Esophagus squamous epithelium (tissue), 5 donors: ENCODE measurements at regions not wholly inside any gene's neighbourhood (a gene's known extent, or its start where the extent isn't known, plus 50 kb on each side); places are given as distances from the start of the nearest gene placed in this dataset.

Experiments used
- DNase-seq: peaks from one replicate; lab custom pipeline; 2025; lab: John Stamatoyannopoulos, UW
- H3K27ac ChIP-seq, 4 donors: fragments of 200-600 bp; sonication (generic); one replicate each; pipeline ENCODE4 v1.5.1; 2016 to 2019; ENCODE audit warnings: mild to moderate bottlenecking in 1 of 4
- H3K27me3 ChIP-seq, 4 donors: fragments of 200-600 bp; sonication (generic); 1 replicate in 3 of 4; 2 replicates in 1 of 4; pipeline versions ENCODE4 v1.5.1 to v1.6.0; 2017 to 2021; ENCODE audit warnings: antibody characterized with exemption in 1 of 4
- H3K36me3 ChIP-seq, 3 donors: fragments of 200-600 bp; sonication (generic); one replicate each; pipeline ENCODE4 v1.5.1; 2016 to 2019
- H3K4me1 ChIP-seq, 3 donors: fragments of 200-600 bp; sonication (generic); one replicate each; pipeline ENCODE4 v1.5.1; 2017 to 2019
- H3K4me3 ChIP-seq, 4 donors: fragments of 200-600 bp; sonication (generic); 1 replicate in 3 of 4; 2 replicates in 1 of 4; pipeline ENCODE4 v1.5.1; 2016 to 2019; ENCODE audit warnings: mild to moderate bottlenecking in 2 of 4, moderate library complexity in 1 of 4
- H3K9me3 ChIP-seq, 3 donors: fragments of 200-600 bp; sonication (generic); one replicate each; pipeline ENCODE4 v1.5.1; 2016 to 2019
- POLR2A ChIP-seq, 4 donors: fragments of 450-650 bp; IDR thresholded peaks; one replicate each; pipeline ENCODE4 v1.6.1; 2017; ENCODE audit warnings: antibody characterized with exemption in 4 of 4, mild to moderate bottlenecking in 4 of 4, moderate library complexity in 3 of 4
- WGBS, 2 donors: methylation state at CpG; one replicate each; pipeline ENCODE4 v1.1.5; 2018; 5-methylcytosine and 5-hydroxymethylcytosine counted together
- intact Hi-C: fragments of 100-400 bp; cut with DNase I; formaldehyde crosslinking; loops from one replicate; pipeline ENCODE4 v1.15.0; 2022
- TF ChIP-seq, protein P1 (sequence below), 6 experiments: fragments of 450-650 bp in 4 of 6; fragments of 200-600 bp in 2 of 6; sonication (generic) in 2 of 6; IDR thresholded peaks; one replicate each; pipeline ENCODE4 v1.5.1; 2016 to 2019; ENCODE audit warnings: antibody characterized with exemption in 6 of 6, mild to moderate bottlenecking in 4 of 6, moderate library complexity in 4 of 6
- donor health status: DM: yes; HTN: yes; CAD: no.

DNA sequence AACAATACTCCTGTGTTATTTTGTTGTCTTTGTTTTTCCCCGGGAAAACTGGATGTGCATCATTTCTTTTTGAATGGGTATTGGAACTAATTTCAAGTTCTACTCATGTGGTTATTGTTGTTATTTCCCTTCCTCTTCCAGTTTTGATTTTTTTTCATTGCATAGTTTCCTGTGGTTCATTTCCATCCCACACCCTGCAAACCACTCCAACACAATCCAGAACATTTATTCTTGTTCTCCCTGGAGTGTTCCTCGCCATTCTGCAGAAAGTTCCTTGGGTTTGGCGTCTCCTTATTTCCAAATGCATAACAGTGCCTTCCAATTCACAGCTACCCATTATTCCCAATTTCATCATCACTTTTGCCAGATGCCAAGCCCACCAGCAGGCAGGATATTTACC, 775.1 kb downstream of the TNS3 start:
- no peak overlapping the region for H3K4me3 ChIP-seq
- H3K27me3 ChIP-seq: no peaks in the 10 kb centered on the region
- H3K36me3 ChIP-seq: no peaks in the 10 kb centered on the region
- 38 to 40% methylated on average over 3 of the region's 3 CpGs for WGBS, 2 donors
- intact Hi-C loops: no loop called here
- TF ChIP-seq, protein P1, sequence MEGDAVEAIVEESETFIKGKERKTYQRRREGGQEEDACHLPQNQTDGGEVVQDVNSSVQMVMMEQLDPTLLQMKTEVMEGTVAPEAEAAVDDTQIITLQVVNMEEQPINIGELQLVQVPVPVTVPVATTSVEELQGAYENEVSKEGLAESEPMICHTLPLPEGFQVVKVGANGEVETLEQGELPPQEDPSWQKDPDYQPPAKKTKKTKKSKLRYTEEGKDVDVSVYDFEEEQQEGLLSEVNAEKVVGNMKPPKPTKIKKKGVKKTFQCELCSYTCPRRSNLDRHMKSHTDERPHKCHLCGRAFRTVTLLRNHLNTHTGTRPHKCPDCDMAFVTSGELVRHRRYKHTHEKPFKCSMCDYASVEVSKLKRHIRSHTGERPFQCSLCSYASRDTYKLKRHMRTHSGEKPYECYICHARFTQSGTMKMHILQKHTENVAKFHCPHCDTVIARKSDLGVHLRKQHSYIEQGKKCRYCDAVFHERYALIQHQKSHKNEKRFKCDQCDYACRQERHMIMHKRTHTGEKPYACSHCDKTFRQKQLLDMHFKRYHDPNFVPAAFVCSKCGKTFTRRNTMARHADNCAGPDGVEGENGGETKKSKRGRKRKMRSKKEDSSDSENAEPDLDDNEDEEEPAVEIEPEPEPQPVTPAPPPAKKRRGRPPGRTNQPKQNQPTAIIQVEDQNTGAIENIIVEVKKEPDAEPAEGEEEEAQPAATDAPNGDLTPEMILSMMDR (IDR thresholded peaks at IDR 0.05): no peak
- no peak for TF ChIP-seq POLR2A (IDR thresholded peaks at IDR 0.05)
- H3K27ac ChIP-seq: no peak overlapping the region
- no peak for DNase-seq
- H3K9me3 ChIP-seq: no peaks in the 10 kb centered on the region
- H3K4me1 ChIP-seq: no peaks in the 10 kb centered on the region

DNA sequence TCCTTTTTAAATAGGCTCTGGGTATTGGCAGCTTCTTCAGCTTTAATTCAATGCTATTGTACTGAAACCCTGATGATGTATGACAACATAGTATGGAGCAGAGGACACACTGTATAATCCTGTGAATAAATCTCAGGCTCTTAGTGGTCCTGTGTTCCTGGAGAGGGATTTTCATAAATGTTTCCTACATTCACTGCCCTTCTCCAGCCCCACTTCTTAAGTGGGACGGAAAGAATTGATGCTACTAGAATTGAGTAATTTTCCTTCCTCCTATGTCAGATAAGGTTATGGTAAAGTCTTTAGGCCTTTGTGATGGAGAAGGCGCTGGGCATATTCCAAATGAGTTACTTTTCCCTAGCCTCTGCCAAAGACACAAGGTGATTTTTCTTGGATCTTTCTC, 779.4 kb downstream of the TNS3 start:
- 79 to 92% methylated on average over 2 of the region's 2 CpGs for WGBS, 2 donors
- TF ChIP-seq, protein P1 (IDR thresholded peaks at IDR 0.05): no peak
- no peak for TF ChIP-seq POLR2A (IDR thresholded peaks at IDR 0.05)

DNA sequence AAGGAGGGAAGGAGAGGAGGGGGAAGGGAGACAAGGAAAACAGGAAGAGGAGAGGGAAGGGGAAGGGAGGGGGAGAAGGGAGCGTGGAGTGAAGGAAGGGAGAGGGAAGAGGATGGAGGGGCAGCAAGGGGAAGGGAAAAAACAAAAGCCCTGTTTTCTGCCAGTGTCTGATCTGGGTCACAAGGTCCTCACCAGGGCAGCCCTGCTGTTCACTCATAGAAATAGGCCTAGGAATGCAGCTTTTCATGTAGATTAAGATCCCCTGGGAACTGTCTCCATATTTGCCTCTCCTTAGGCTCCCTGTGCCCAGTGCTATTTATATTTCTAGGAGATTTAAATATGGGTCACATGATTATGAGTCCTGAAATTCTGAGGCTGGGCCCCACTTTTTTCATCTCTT, 790.7 kb downstream of the TNS3 start:
- H3K27ac ChIP-seq: no peak overlapping the region
- H3K4me3 ChIP-seq: no peak overlapping the region
- H3K36me3 ChIP-seq: no peaks in the 10 kb centered on the region
- H3K9me3 ChIP-seq: no peaks in the 10 kb centered on the region
- 50 to 65% methylated on average over 1 of the region's 1 CpG for WGBS, 2 donors
- DNase-seq: no peak
- no peaks in the 10 kb centered on the region for H3K4me1 ChIP-seq
- intact Hi-C loops: no loop called here
- TF ChIP-seq, protein P1 (IDR thresholded peaks at IDR 0.05): no peak
- no peak for TF ChIP-seq POLR2A (IDR thresholded peaks at IDR 0.05)
- no peaks in the 10 kb centered on the region for H3K27me3 ChIP-seq

More for the DNA sequence above, 779.4 kb downstream of the TNS3 start:
- no peaks in the 10 kb centered on the region for H3K4me1 ChIP-seq
- no peaks in the 10 kb centered on the region for H3K27me3 ChIP-seq
- H3K36me3 ChIP-seq: no peaks in the 10 kb centered on the region
- no peak overlapping the region for H3K27ac ChIP-seq
- DNase-seq: no peak
- intact Hi-C loops: no loop called here
- H3K4me3 ChIP-seq: no peak overlapping the region
- H3K9me3 ChIP-seq: no peaks in the 10 kb centered on the region

DNA sequence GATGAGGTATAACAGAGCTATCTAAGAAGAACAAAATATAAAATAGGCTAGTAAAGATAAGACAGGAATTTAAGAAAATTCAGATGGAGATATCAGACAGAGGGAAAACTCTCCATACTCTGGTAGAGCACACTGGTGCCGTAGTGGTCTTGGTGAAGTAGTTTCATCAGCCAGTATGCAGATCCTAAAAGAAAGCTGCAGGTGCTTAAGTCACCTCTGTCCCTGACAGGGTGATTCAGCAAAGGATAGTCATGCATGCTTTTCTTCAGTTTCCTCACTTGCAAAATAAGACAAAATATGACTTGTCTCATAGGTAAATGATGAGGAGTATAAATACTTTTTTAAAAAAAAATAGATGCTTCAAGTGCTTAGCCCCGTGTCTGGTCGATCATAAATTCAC, 794.9 kb downstream of the TNS3 start:
- Histone ChIP-seq H3K4me1 (peaks cover 0 to 16% (median 10%) of the 10 kb centered on the region in 3 donors), H3K9me3 (no peaks in the 10 kb centered on the region), H3K36me3 (no peaks in the 10 kb centered on the region), H3K4me3 (no peak overlapping the region), H3K27ac (no peak overlapping the region), H3K27me3 (no peaks in the 10 kb centered on the region)
- DNase-seq: no peak
- intact Hi-C loops: no loop called here
- TF ChIP-seq POLR2A (IDR thresholded peaks at IDR 0.05): no peak
- TF ChIP-seq, protein P1 (IDR thresholded peaks at IDR 0.05): no peak
- WGBS, 2 donors: 80 to 86% methylated on average over 3 of the region's 3 CpGs

DNA sequence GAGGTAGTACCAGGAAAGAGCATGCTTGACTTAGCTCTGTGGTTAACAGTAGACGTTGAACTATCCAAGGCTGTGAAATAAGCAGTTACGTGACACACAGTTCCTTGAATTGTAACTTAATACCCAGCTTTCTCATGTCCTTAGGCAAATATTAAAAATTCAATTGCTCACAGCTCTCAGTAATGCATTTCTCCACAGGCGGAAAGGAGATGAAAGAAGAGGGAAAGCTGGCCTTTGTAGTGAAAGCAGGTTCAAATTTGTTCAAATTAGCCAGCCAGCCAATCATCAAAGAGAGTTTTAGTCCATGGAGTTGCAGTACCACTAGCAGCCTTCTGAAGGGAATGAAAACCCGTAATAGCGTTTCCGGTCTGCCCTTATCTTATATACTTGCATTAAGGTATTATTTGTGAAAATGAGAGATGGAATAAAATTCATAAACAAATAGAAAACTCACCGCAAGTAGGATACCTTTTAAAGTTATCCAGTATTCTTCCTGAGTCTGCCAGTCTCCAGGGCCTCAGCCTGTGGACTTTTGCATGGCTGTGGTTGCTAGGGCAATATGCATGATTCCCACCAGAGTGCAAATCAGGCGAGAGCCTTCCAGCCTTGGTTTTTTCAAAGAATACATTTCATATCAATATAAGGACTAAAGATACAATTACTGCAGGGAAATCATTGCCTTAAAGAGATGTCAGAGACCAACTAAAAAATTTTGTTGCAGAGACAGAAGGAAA, 795.5 kb downstream of the TNS3 start:
- Histone ChIP-seq H3K36me3 (no peaks in the 10 kb centered on the region), H3K4me3 (no peak overlapping the region), H3K4me1 (peaks cover 0 to 16% (median 10%) of the 10 kb centered on the region in 3 donors), H3K27ac (no peak overlapping the region), H3K9me3 (no peaks in the 10 kb centered on the region), H3K27me3 (no peaks in the 10 kb centered on the region)
- 42 to 57% methylated on average over 8 of the region's 8 CpGs for WGBS, 2 donors
- intact Hi-C loops: no loop called here
- TF ChIP-seq, protein P1 (IDR thresholded peaks at IDR 0.05): peak in 2 of 6 experiments; percentile 20 to 51
- no peak for TF ChIP-seq POLR2A (IDR thresholded peaks at IDR 0.05)
- no peak for DNase-seq
